GM18520 (cell line): ENCODE measurements at regions not wholly inside any gene's neighbourhood (a gene's known extent, or its start where the extent isn't known, plus 50 kb on each side); places are given as distances from the start of the nearest gene placed in this dataset.
"Not testable (repeated sequence)": the region's sequence is repeated elsewhere in the genome, so short reads cannot be mapped to it uniquely, and the experiment has no call there.

Experiments used
- ATAC-seq: cut with Tn5 transposase; IDR thresholded peaks from one replicate; pipeline ENCODE4 v1.9.1; 2021; ENCODE audit not compliant: unreplicated experiment

DNA sequence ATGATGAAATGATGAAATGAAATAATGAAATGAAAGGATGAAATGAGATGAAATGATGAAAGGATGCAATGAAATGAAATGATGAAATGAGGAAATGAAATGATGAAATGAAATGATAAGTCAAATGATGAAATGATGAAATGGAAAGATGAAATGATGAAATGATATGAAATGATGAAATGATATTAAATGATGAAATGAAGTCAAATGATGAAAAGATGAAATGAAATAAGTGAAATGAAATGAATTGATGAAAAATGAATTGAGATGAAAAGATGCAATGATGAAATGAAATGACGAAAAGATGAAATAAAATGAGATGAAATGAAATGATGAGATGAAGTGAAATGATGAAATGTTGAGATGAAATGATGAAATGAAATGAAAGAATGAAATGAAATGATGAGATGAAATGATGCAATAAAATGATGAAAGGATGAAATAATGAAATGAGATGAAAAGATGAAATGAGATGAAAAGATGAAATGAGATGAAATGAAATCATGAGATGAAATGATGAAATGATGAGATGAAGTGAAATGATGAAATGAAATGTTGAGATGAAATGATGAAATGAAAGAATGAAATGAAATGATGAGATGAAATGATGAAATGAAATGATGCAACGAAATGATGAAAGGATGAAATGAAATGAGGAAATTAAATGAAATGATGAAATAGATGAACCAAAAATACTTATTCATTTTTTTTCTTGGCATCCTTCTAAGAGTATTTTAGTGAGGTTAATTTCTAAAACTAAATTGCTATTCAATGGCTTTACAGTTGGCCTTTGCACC, 139.8 kb upstream of the ERV3-1 start:
- not testable (repeated sequence) for ATAC-seq

DNA sequence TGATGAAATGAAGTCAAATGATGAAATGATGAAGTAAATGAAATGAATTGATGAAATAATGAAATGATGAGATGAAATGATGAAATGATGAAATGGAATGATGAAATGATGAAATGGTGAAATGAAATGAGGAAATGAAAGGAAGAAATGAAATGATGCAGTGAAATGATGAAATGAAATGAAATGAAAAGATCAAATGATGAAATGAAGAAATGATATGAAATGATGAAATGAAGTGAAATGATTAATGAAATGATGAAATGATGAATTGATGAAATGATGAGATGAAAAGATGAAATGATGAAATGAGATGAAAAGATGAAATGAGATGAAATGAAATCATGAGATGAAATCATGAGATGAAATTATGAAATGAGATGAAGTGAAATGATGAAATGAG, 139.2 kb upstream of the ERV3-1 start:
- not testable (repeated sequence) for ATAC-seq

- not testable (repeated sequence) for ATAC-seq
These were observed 138.5 kb upstream of the ERV3-1 start for GRCh38 chr7:65145008-65145407.

DNA sequence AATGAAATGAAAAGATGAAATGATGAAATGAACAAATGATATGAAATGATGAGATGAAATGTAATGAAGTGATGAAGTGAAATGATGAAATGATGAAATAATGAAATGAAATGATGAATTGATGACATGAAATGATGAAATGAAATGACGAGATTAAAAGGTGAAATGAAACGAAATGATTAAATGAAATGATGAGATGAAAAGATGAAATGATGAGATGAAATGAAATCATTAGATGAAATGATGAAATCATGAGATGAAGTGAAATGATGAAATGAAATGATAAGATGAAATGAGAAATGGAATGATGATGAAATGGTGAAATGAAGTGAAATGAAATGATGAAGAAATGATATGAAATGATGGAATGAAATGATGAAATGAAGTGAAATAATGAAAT, 138.1 kb upstream of the ERV3-1 start:
- not testable (repeated sequence) for ATAC-seq

- not testable (repeated sequence) for ATAC-seq
These were observed 137.6 kb upstream of the ERV3-1 start for GRCh38 chr7:65144119-65144518.

DNA sequence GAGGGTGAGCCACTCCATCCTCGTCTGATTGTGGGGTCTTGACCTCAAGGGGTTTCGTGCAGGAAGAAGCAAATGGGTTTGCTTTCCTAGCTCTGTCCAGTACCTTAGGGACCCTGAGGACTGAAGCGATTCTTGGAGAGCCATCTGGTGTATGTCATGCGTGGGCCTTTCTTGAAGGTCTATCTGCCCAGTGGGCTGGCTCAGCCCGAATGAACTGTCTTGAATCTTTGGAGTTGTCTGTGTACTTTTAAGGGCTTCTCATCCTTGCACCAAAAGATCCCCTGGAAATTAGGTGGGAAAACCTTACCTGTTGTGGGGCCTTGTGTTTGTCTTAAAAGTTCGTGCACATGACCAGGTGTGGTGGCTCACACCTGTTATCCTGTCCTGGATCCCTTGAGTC, 135.4 kb upstream of the ERV3-1 start:
- ATAC-seq, result not testable (repeated sequence)

DNA sequence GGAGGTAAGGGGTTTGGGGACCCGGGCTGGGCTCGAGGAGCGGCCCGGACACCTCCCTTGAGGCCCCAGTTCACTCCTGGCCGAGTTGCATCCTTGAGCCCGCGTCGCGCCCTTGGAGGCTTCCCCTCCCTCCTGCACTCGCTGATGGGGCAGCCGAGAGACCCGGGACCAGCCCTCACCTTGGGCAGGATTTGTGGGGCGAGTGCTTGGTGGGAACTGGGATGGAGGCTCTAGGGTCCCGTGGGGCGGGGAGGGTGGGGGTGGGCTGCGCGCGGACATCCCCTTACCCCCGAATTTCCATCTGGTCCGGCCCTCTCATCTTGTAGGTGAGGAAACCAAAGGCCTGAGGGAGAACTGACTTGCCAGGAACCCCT, 134.9 kb upstream of the ERV3-1 start:
- not testable (repeated sequence) for ATAC-seq

DNA sequence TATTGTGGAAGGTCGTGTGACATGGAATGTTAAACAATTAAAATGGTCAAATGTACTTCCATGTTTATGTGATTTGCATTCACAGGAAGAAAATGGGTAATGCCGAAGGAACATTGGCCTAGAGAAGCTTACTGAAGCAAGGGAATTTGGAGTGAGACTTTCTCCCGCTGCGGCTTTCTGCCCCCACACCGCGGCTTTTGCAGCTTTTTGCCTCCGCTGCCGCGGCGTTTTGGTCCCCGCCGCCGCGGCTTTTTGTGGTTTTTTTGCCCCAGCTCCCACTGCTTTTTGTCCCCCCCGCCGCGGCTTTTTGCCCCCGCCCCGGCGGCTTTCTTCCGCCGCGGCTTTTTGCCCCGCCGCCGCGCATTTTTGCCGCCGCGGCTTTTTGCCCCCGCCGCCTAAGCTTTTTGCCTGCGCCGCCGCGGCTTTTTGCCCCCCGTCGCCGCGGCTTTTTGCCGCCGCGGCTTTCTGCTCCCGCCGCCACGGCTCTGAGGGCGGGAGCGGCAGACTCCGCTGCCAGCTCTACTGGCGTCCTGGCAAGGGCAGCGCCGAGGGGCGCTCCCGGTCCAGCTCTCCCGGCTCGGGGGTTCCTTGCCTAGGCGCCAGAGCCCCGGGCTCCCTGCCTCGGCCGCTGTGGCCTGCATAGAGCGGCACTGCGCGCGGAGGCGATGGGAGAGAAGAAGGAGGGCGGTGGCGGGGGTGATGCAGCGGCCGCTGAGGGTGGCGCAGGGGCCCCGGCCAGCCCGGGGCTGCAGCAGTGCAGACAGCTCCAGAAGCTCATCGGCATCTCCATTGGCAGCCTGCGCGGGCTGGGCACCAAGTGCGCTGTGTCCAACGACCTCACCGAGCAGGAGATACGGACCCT, 134.3 kb upstream of the ERV3-1 start:
- ATAC-seq, result not testable (repeated sequence)

- ATAC-seq, result not testable (repeated sequence)
These were observed 130.4 kb upstream of the ERV3-1 start for GRCh38 chr7:65136850-65137249.

DNA sequence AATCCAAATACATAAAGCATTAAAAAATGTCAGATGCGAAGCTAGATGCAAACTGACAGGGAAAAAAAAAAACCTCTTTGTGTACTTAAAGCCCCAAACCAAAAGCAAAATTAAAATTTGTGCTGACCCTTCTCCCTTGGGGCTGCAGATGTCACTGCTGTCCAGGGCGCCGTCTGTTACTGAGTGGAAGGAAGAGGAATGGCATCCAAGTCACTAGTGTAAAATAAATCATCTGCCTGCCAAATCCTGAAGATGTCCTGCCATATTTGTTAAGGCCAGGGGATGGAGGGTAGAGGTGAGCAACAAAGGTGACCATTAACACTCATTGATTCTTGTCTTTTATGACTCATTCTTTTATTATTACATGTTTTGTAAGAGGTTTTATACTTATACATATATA, 126.6 kb upstream of the ERV3-1 start:
- ATAC-seq, result not testable (repeated sequence)

DNA sequence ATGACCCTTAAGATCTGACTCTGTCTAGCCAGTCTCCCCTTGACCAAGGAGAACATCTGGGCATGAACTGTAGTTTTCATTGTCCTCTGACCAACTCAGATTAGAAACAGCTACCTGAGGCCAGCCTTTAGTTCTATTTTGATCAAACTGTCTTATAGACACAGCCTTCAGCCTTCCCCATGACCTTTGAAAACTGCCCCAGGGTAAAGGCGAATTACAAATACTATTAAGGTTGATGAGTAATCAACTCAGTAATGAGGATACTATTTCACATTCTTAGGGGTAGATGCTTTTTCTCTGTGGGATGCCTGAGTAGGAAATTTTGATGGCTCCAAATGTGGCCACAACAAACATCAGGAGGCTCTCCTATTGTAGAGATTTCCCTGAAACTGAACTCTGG, 125.8 kb upstream of the ERV3-1 start:
- ATAC-seq, result not testable (repeated sequence)

GRCh38 chr7:65127364-65127763, 120.9 kb upstream of the ERV3-1 start:
- not testable (repeated sequence) for ATAC-seq

DNA sequence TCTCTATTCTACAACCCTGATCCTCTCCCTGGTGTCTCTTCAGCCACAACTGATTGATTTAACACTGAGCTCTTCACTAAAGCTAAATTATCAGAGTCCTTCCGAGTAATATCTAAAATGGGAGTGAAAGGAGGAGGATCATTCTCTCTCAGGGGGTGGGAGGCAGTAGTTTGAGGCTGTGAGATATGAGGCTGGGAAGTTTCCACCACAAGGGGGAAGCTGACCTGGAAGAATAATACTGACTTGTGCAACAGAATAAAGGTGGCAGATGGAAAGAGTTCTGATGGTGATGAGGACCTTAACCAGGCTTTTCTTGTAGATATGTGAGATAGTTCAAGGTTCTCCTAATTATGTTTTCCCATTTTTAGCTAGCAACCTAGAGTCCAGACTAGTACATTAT, 118.1 kb upstream of the ERV3-1 start:
- ATAC-seq, result not testable (repeated sequence)

GRCh38 chr7:65105650-65106203, 99.2 kb upstream of the ERV3-1 start:
- peak; percentile 67 for ATAC-seq

- not testable (repeated sequence) for ATAC-seq
These were observed 94.0 kb upstream of the ERV3-1 start for GRCh38 chr7:65100499-65100898.

DNA sequence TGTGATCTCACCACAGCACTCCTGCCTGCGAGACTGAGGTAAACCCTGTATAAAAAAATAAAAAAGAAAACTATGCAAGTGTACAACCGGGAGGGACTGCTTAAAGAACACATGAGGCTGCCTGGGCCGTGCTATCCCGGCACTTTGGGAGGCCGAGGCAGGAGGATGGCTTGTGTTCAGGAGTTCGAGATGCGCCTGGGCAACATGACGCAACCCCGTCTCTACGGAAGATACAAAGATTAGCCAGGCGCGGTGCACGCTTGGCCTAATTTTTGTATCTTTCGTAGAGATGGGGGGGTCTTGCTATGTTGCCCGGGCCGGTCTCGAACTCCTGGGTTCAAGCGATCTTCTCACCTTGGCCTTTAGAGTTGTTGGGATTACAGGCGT, 75.2 kb upstream of the ERV3-1 start:
- not testable (repeated sequence) for ATAC-seq

GRCh38 chr7:65080799-65081668, 74.5 kb upstream of the ERV3-1 start:
- ATAC-seq, result peak; percentile 97

DNA sequence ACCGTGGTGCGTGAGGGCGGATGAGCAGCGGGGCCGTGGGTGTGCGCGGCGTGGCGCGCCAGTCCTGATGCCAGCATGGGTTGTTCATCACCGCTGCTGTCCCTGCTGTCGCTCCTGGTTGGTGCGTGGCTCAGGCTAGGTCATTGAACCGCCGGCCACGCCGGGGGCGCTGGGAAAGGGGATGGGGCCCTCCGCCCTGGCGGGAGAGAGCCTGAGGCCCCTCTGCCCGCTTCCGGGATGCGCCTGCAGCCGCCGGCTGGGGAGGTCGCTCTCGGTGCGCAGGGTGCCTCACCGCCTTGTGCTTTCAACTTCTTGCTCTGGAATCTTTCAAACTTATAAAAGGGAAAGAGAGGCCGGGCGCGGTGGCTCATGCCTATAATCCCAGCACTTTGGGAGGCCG, 68.5 kb upstream of the ERV3-1 start:
- ATAC-seq, result not testable (repeated sequence)

GRCh38 chr7:65073160-65073559, 66.7 kb upstream of the ERV3-1 start:
- ATAC-seq, result not testable (repeated sequence)

DNA sequence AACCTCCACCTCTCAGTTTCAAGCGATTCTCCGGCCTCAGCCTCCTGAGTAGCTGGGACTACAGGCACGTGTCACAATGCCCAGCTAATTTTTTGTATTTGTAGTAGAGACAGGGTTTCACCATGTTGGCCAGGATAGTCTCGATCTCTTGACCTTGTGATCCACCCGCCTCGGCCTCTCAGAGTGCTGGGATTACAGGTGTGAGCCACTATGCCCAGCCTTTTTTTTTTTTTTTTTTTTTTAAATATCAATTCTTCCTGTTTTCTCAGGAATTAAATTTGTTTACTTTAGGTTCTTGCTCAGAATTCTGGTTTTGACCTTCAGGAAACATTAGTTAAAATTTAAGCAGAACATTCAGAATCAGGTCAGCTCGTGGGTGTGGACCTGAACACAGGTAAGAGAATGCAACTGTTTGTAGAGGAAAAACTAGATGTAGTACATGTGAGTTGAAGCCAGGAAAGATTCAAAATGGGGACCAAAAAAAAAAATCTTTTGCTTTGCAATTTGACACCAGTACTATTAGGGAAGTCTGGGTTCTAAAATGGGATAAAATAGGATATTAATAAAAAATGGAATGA, 65.5 kb upstream of the ERV3-1 start:
- ATAC-seq, result not testable (repeated sequence)
